Lung (tissue), 11 donors: ENCODE measurements at regions not wholly inside any gene's neighbourhood (a gene's known extent, or its start where the extent isn't known, plus 50 kb on each side); places are given as distances from the start of the nearest gene placed in this dataset.

Experiments used
- ATAC-seq: fragments of 200-7000 bp; cut with Tn5 transposase; one replicate; pipeline ENCODE4 v1.9.1; 2020; ENCODE audit warnings: moderate number of reproducible peaks; ENCODE audit not compliant: insufficient read depth, low FRiP score
- DNase-seq, 3 donors: peaks; one replicate each; pipeline ENCODE4 v3.0.0-alpha.2; 2013 to 2017
- H3K27ac ChIP-seq, 2 donors: one replicate each; pipeline ENCODE4 v1.5.1; 2013; ENCODE audit warnings: mild to moderate bottlenecking in 2 of 2, moderate library complexity in 2 of 2, control low read depth in 1 of 2, inconsistent platforms in 1 of 2, low read depth in 1 of 2, low read length in 1 of 2
- H3K27me3 ChIP-seq, 3 donors: one replicate each; pipeline ENCODE4 v1.5.1; 2013; ENCODE audit warnings: low read length in 2 of 3; ENCODE audit not compliant: control insufficient read depth in 3 of 3, insufficient read depth in 3 of 3
- H3K36me3 ChIP-seq, 4 donors: one replicate each; pipeline ENCODE4 v1.5.1; 2013; ENCODE audit warnings: low read length in 4 of 4, mild to moderate bottlenecking in 1 of 4, moderate library complexity in 1 of 4; ENCODE audit not compliant: control insufficient read depth in 4 of 4, insufficient read depth in 4 of 4
- H3K4me1 ChIP-seq, 5 donors: one replicate each; pipeline ENCODE4 v1.5.1; 2013; ENCODE audit warnings: low read length in 5 of 5, mild to moderate bottlenecking in 2 of 5, moderate library complexity in 1 of 5; ENCODE audit not compliant: control insufficient read depth in 5 of 5, insufficient read depth in 5 of 5
- H3K4me3 ChIP-seq: one replicate; pipeline ENCODE4 v1.5.1; 2013; ENCODE audit warnings: mild to moderate bottlenecking, control low read depth, moderate library complexity
- H3K9ac ChIP-seq, 2 donors: one replicate each; pipeline ENCODE4 v1.5.1; 2013; ENCODE audit warnings: low read length in 2 of 2, control low read depth in 1 of 2; ENCODE audit not compliant: insufficient read depth in 1 of 2
- H3K9me3 ChIP-seq, 4 donors: one replicate each; pipeline ENCODE4 v1.5.1; 2013; ENCODE audit warnings: low read length in 3 of 4, mild to moderate bottlenecking in 1 of 4, moderate library complexity in 1 of 4; ENCODE audit not compliant: control insufficient read depth in 4 of 4, insufficient read depth in 3 of 4
- WGBS, 2 donors: extraction: QIAGEN DNeasy Blood & Tissue Kit; methylation state at CpG; one replicate each; pipeline ENCODE4 v1.1.7; 2013; 5-methylcytosine and 5-hydroxymethylcytosine counted together
- TF ChIP-seq, protein P1 (sequence below): IDR thresholded peaks from 2 replicates; pipeline ENCODE4 v1.5.1; 2012; ENCODE audit warnings: mild to moderate bottlenecking; ENCODE audit errors: control extremely low read depth, extremely low read depth
- donor health status: control.
- donor health status: control.
- donor health status: Bipolar disorder and iron deficiency.
- donor health status: healthy.
- donor health status: DM: yes; HTN: yes; CAD: no.

DNA sequence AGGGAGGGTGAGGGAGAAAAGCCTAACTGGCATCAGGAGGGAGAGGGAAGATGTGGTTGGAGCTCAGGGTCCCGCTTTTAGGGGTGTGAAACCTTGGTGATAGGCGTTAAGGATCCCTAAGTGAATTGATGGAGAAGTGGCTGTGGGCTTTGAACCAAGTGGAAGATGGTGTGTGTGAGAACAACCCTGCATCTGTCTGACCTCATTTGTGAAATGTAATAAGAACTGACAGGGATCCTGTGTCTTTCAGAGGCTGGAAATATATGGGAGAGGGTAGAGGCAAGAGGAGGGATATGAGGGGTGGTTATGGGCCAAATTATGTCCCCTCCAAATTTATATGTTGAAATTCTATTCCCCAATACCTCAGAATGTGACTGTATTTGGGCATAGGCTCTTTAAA is 63.8 kb upstream of the NRXN3 start:
- H3K9ac ChIP-seq = no peak overlapping the region
- WGBS, 2 donors = 82 to 88% methylated on average over 2 of the region's 2 CpGs
- no peaks in the 10 kb centered on the region for H3K36me3 ChIP-seq
- no peaks in the 10 kb centered on the region for H3K27me3 ChIP-seq
- DNase-seq (no peak), ATAC-seq (no peak)
- no peaks in the 10 kb centered on the region for H3K4me1 ChIP-seq
- H3K27ac ChIP-seq = no peak overlapping the region
- H3K4me3 ChIP-seq = no peak overlapping the region
- no peaks in the 10 kb centered on the region for H3K9me3 ChIP-seq
- TF ChIP-seq, protein P1, sequence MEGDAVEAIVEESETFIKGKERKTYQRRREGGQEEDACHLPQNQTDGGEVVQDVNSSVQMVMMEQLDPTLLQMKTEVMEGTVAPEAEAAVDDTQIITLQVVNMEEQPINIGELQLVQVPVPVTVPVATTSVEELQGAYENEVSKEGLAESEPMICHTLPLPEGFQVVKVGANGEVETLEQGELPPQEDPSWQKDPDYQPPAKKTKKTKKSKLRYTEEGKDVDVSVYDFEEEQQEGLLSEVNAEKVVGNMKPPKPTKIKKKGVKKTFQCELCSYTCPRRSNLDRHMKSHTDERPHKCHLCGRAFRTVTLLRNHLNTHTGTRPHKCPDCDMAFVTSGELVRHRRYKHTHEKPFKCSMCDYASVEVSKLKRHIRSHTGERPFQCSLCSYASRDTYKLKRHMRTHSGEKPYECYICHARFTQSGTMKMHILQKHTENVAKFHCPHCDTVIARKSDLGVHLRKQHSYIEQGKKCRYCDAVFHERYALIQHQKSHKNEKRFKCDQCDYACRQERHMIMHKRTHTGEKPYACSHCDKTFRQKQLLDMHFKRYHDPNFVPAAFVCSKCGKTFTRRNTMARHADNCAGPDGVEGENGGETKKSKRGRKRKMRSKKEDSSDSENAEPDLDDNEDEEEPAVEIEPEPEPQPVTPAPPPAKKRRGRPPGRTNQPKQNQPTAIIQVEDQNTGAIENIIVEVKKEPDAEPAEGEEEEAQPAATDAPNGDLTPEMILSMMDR = no peak

DNA sequence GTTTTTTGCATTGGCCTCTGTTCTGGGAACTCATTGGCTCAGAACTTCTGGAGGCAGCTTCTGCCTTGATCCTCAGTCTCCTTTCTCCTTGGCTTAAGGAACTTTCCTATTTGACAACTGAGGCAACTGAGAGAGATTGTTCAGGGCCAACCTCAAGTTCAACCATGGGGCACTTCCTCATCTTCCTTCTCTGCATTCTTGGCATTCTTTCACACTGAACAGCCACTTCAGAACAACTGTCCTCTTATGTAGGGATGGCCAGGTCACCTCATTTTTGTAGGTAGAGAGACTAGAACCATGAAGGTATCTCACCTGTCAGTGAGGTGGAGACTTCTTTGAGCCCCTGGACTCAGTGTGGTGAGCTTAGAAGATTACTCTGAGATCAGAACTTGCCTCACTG is 63.0 kb upstream of the NRXN3 start:
- no peak for DNase-seq
- TF ChIP-seq, protein P1 = no peak
- H3K27me3 ChIP-seq = no peaks in the 10 kb centered on the region
- no peak overlapping the region for H3K4me3 ChIP-seq
- no peaks in the 10 kb centered on the region for H3K9me3 ChIP-seq
- ATAC-seq = no peak
- H3K4me1 ChIP-seq = no peaks in the 10 kb centered on the region
- no peak overlapping the region for H3K9ac ChIP-seq
- no peak overlapping the region for H3K27ac ChIP-seq
- H3K36me3 ChIP-seq = no peaks in the 10 kb centered on the region

DNA sequence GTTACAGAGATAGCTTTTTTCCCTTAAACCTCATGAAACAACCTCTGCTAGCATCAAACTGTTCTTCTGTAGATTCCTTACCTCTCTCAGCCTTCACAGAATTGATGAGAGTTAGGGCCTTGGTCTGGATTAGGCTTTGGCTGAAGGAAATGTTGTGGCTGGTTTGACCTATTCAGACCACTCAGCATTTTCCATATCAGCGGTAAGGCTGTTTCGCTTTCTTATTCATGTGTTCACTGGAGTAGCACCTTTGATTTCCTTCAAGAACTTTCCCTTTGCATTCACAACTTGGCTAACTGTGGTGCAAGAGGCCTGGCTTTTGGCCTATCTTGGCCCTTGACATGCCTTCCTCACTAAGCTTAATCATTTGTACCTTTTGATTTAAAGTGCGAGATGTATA is 50.7 kb upstream of the NRXN3 start:
- H3K27me3 ChIP-seq = no peaks in the 10 kb centered on the region
- TF ChIP-seq, protein P1 = no peak
- 84 to 98% methylated on average over 3 of the region's 3 CpGs for WGBS, 2 donors
- H3K36me3 ChIP-seq = no peaks in the 10 kb centered on the region
- no peak overlapping the region for H3K4me3 ChIP-seq
- H3K9me3 ChIP-seq = peaks cover 0 to 2% (median 0%) of the 10 kb centered on the region in 4 donors
- no peak overlapping the region for H3K27ac ChIP-seq
- no peaks in the 10 kb centered on the region for H3K4me1 ChIP-seq
- DNase-seq (no peak), ATAC-seq (no peak)
- H3K9ac ChIP-seq = no peak overlapping the region
